ENCODE measurements at regions not wholly inside any gene's neighbourhood (a gene's known extent, or its start where the extent isn't known, plus 50 kb on each side); places are given as distances from the start of the nearest gene placed in this dataset.
"Not testable (repeated sequence)": the region's sequence is repeated elsewhere in the genome, so short reads cannot be mapped to it uniquely, and the experiment has no call there.

DNA sequence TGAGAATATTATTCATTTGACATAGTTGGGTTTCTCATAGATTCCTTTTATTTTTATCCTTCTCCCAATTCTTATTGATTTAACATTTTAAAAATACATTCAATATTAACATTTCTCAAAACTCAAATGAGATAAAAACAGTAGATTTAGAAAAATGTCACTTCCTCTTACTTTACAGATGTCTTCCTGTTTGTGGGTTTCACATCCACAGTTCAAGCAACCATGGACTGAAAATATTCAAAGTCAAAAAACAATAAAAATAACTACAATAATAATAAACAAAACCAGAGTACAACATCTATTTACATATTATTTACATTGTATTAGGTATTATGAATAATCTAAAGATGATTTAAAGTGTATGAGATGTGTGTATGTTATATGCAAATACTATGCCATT is 111.3 kb upstream of the SLC16A7 start:
- Histone ChIP-seq H3T11ph (ENCODE audit: low read length) (no peak overlapping the region), H3K79me2 (ENCODE audit: insufficient read depth, low read length) (no peaks in the 10 kb centered on the region), H4K8ac (replicated peaks; ENCODE audit: insufficient read length, low read depth, low read length) (no peak overlapping the region), H2BK15ac (ENCODE audit: low read depth, low read length) (no peak overlapping the region), H3K27me3 (ENCODE audit: insufficient read depth, low read length) (no peaks in the 10 kb centered on the region), H4K5ac (ENCODE audit: insufficient read length, low read depth, low read length) (no peak overlapping the region), H3K56ac (ENCODE audit: insufficient read length, low read depth, low read length) (no peak overlapping the region), H4K91ac (ENCODE audit: insufficient read length, low read depth, low read length) (no peak overlapping the region), H3K4me2 (ENCODE audit: insufficient read depth, insufficient read length, low read length) (no peak overlapping the region), H2BK12ac (ENCODE audit: insufficient read length, low read depth, low read length) (no peak overlapping the region), H3K27ac (ENCODE audit: insufficient read length, low read depth, low read length) (no peak overlapping the region), H3K4me1 (ENCODE audit: insufficient read depth, low read length) (no peaks in the 10 kb centered on the region), H4K20me1 (ENCODE audit: control insufficient read depth, insufficient read depth, insufficient read length) (no peaks in the 10 kb centered on the region), H2AK5ac (ENCODE audit: insufficient read length, low read length) (no peak overlapping the region), H2BK5ac (ENCODE audit: insufficient read length, low read length) (no peak overlapping the region), H3K9ac (ENCODE audit: extremely low read depth, insufficient read length, low read length) (no peak overlapping the region), H3K18ac (ENCODE audit: insufficient read length, low read depth, low read length) (no peak overlapping the region), H3K23me2 (ENCODE audit: insufficient read length, low read depth, low read length, poor library complexity, severe bottlenecking) (no peaks in the 10 kb centered on the region), H3K9me3 (ENCODE audit: control insufficient read depth, low read depth, low read length) (no peaks in the 10 kb centered on the region), H2BK20ac (ENCODE audit: low read depth, low read length, poor library complexity, severe bottlenecking) (no peak overlapping the region), H3K4ac (ENCODE audit: low read depth, low read length) (no peak overlapping the region), H2BK120ac (ENCODE audit: low read depth, low read length, poor library complexity, severe bottlenecking) (no peak overlapping the region), H3K79me1 (ENCODE audit: insufficient read depth, low read depth, low read length, poor library complexity, severe bottlenecking) (no peaks in the 10 kb centered on the region), H3K14ac (ENCODE audit: insufficient read depth, low read length) (no peak overlapping the region), H3K23ac (ENCODE audit: insufficient read length, low read depth, low read length) (no peak overlapping the region), H2AFZ (ENCODE audit: low read length) (no peak overlapping the region)
- no peak for DNase-seq
- Mint-ChIP-seq H3K27me3 (ENCODE audit: low read depth) (no peaks in the 10 kb centered on the region), H3K4me1 (no peaks in the 10 kb centered on the region), H3K4me3 (no peak overlapping the region), H3K36me3 (ENCODE audit: insufficient read depth in 1 of 3, low read depth in 3 of 3) (peaks cover 0 to 5% (median 0%) of the 10 kb centered on the region in 3 experiments; a peak in 1 of 7 replicates), H3K9me3 (peaks cover 0 to 9% of the 10 kb centered on the region in 2 experiments; a peak in 2 of 5 replicates), H3K27ac (no peak overlapping the region)
- TF ChIP-seq, protein P1, sequence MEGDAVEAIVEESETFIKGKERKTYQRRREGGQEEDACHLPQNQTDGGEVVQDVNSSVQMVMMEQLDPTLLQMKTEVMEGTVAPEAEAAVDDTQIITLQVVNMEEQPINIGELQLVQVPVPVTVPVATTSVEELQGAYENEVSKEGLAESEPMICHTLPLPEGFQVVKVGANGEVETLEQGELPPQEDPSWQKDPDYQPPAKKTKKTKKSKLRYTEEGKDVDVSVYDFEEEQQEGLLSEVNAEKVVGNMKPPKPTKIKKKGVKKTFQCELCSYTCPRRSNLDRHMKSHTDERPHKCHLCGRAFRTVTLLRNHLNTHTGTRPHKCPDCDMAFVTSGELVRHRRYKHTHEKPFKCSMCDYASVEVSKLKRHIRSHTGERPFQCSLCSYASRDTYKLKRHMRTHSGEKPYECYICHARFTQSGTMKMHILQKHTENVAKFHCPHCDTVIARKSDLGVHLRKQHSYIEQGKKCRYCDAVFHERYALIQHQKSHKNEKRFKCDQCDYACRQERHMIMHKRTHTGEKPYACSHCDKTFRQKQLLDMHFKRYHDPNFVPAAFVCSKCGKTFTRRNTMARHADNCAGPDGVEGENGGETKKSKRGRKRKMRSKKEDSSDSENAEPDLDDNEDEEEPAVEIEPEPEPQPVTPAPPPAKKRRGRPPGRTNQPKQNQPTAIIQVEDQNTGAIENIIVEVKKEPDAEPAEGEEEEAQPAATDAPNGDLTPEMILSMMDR (conservative IDR thresholded peaks at IDR 0.05): no peak

DNA sequence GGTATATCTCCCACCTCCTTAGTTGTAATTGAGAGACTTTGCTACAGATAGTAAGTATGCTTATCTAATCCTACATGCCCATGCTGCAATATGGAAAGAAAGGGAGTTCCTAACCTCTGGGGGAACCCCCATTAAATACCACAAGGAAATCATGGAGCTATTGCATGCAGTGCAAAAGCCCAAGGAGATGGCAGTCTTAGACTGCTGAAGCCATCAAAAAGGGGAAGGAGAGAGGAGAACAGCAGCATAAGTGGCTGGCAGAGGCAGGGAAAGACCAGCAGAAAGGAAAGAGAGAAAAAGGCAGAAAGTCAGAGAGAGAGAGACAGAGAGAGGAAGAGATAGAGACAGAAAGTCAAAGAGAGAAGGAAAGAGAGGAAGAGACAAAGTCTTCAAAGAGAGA is 121.6 kb upstream of the SLC16A7 start:
- H3K4me1 ChIP-seq (ENCODE audit: insufficient read depth, low read length); H3K4me1 Mint-ChIP-seq; H3K27me3 Mint-ChIP-seq (ENCODE audit: low read depth); H2BK12ac ChIP-seq (ENCODE audit: insufficient read length, low read depth, low read length); H3T11ph ChIP-seq (ENCODE audit: low read length); H3K4me2 ChIP-seq (ENCODE audit: insufficient read depth, insufficient read length, low read length); H4K20me1 ChIP-seq (ENCODE audit: control insufficient read depth, insufficient read depth, insufficient read length); H3K9me3 ChIP-seq (ENCODE audit: control insufficient read depth, low read depth, low read length); H3K79me1 ChIP-seq (ENCODE audit: insufficient read depth, low read depth, low read length, poor library complexity, severe bottlenecking); H2AFZ ChIP-seq (ENCODE audit: low read length); DNase-seq; H3K23ac ChIP-seq (ENCODE audit: insufficient read length, low read depth, low read length); H3K9ac ChIP-seq (ENCODE audit: extremely low read depth, insufficient read length, low read length); H2AK5ac ChIP-seq (ENCODE audit: insufficient read length, low read length); H4K8ac ChIP-seq (replicated peaks; ENCODE audit: insufficient read length, low read depth, low read length); H3K4me3 Mint-ChIP-seq; H4K5ac ChIP-seq (ENCODE audit: insufficient read length, low read depth, low read length); H2BK20ac ChIP-seq (ENCODE audit: low read depth, low read length, poor library complexity, severe bottlenecking); H4K91ac ChIP-seq (ENCODE audit: insufficient read length, low read depth, low read length); H2BK5ac ChIP-seq (ENCODE audit: insufficient read length, low read length); H3K27me3 ChIP-seq (ENCODE audit: insufficient read depth, low read length); H3K56ac ChIP-seq (ENCODE audit: insufficient read length, low read depth, low read length); H3K23me2 ChIP-seq (ENCODE audit: insufficient read length, low read depth, low read length, poor library complexity, severe bottlenecking); H3K27ac ChIP-seq (ENCODE audit: insufficient read length, low read depth, low read length); H3K14ac ChIP-seq (ENCODE audit: insufficient read depth, low read length); H3K18ac ChIP-seq (ENCODE audit: insufficient read length, low read depth, low read length); H2BK15ac ChIP-seq (ENCODE audit: low read depth, low read length); H2BK120ac ChIP-seq (ENCODE audit: low read depth, low read length, poor library complexity, severe bottlenecking); H3K79me2 ChIP-seq (ENCODE audit: insufficient read depth, low read length); H3K4ac ChIP-seq (ENCODE audit: low read depth, low read length); H3K27ac Mint-ChIP-seq: not testable (repeated sequence)
- Mint-ChIP-seq H3K9me3 (peaks cover 16 to 26% of the 10 kb centered on the region in 2 experiments), H3K36me3 (ENCODE audit: insufficient read depth in 1 of 3, low read depth in 3 of 3) (peaks cover 6 to 20% (median 17%) of the 10 kb centered on the region in 3 experiments)
